SKM-1 (cell line): ENCODE measurements at regions not wholly inside any gene's neighbourhood (a gene's known extent, or its start where the extent isn't known, plus 50 kb on each side); places are given as distances from the start of the nearest gene placed in this dataset.
"Not testable (repeated sequence)": the region's sequence is repeated elsewhere in the genome, so short reads cannot be mapped to it uniquely, and the experiment has no call there.

ENCODE experiments used
- DNase-seq: peaks from one replicate; lab custom pipeline; 2025; ENCODE audit not compliant: unreplicated experiment; lab: John Stamatoyannopoulos, UW

DNA sequence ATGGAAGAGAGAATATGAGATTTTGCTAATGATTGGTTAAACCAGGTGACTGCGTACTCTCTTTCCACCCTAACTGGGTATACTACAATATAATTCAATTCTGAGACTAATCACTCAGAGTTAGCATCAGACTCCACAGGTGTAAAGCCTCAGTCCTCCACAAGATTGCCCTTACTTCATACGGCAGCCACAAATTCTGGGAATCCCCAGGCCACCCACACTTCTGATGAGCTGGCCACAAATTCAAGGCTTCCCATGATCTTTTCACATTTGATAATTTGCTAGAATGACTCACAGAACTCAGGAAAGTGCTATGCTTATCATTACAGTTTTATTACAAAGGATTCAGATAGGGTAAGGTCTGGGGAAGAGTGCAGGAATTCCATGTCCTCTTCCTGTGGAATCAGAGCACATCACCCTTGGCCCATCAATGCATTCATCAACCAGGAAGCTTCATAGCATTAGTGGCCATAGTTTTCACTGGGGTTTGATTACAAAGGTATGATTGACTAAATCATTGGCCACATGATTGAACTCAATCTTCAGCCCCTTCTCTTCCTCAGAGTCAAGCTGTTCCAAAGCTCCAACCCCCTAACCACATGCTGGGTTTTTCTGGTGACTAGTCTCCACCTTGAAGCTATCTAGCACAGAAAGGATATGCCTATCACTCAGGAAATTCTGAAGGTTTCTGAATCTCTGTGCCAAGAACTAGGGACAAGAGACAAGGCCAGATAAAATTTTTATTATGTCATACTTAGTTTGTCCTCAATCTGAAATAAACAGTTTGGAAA, 131.7 kb downstream of the HHIPL2 start:
- DNase-seq = no peak

DNA sequence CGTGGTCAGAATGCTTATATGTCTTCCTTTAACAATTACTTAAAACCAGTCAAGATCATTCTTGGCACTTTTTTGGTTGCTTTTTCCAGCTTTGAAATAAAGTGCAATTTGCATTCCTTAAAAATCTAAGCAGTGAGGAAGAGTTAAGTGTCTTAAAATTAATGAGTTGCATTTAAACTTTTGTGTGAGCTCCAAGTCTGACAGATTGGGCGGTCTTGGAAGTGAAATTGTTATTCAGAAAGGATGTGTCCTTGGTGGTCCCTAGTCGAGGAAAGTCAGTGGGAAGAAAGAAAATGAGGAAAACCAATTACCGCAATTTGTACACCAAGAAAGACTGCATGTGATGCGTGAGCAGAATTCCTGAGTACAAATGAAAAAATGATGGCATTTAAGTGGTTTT, 132.5 kb downstream of the HHIPL2 start:
- no peak for DNase-seq

DNA sequence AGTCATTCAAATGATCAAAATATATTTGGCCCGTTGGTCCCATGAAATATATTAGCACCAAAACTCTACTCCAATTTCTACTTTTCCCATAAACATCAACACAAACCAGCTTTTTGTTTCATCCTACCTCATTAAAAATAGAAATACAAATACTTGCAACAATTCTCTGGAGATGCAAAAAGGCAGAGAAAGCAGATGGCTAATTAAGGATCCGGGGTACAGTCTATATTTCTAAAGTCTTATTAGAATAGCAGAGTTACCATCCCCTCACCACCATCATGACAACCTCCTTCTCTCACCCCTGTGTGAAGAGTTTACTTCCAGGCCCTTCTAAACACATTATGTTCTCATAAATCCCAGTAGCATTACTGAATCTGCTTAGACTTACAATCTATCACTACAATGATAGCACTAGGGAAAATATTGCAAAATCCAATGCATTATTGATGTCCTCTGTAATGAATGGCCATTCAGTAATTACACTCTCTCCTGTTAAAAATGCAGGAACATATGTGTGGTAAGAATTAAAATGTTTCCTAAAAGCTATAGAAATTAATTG, 133.8 kb downstream of the HHIPL2 start:
- no peak for DNase-seq

DNA sequence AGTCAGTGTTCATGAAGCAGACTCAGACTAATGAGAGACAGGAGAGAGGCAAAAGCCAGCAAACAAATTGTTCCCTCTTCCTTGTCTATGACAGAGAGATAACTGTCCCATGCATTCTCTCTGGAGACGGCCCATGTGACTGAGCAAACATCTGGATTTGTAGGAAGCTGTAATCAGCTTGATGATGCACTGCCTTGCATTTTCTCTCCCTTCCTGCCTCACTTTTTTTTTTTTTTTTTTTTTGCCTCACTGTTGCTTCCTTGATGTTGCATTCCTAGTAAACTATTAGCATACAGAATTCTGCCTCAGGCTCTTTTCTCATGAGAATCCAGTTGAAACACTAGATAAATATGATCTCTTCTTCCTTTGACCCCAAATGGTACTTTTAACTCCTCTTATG, 134.5 kb downstream of the HHIPL2 start:
- DNase-seq = no peak

DNA sequence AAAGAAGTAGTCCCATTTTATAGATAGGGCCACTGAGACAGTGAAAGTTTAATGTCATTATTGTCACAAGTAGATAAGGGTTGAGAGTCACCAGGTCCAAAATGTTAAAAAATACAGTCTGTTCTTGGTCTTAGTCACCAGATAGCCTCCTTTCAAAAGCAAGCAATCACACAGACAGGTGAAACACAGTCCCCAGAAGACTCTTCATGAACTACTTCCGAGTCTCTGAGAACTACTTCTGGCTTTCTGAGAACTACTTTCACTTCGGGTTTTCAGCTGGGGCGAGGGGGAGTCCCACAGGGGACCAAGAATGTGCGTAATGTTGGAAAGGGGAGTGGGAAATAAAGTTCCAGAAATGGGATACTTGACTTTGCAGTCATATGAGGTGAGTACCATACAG, 143.2 kb downstream of the HHIPL2 start:
- no peak for DNase-seq

DNA sequence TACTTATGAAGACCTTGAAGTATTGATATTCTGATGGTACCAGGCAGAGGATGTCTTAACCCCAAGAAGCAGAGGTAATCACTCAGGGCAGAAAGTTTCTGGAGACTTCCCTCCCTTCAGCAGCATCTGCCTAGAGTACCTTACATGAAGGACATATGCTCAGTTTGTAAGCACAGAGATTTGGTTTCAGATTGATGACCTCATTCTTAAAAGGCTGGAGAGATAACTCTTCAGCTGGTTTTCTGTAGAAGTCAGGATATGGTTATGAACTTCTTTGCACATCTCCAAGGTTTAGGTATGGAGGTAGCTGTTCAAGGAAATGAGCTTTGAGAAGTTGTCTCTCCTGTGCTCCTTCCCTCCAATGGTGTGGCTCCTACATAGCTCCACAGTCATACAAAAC, 148.7 kb downstream of the HHIPL2 start:
- no peak for DNase-seq

DNA sequence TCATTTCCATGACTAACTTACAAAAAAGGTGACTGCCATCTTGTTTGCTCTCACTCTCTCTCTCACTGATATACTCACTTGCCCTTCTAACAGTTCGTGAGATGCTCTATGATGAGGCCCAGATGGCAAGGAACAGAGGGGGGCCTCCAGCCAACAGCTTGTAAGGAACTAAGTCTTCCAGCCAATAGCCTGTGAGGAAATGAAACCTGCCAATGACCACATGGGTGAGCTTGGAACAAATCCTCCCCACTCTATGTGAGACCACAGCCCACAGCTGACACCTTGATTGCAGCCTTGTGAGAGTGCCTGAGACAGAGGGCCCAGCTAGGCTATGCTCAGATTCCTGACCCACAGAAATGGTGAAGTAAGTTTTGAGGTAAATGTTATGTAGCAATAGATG, 153.7 kb downstream of the HHIPL2 start:
- DNase-seq = no peak

DNA sequence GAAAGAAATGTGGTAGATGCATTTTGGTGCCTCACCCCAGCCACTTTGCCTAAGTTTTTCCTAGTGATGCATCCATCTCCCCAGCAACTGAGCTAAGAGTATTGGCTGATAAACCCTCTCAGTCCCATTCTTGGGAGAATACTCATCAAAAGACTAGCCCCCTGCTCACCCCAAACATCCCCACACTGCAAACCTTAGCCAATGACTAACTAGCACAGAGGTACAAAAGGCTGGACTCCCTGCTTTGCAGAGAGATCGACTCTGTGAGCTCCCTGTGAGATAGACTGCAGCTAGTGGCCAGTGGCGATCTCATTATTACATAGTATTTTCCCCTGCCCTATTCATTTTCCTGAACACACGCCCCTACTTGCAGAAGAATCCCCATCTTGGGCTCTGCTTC, 155.3 kb downstream of the HHIPL2 start:
- no peak for DNase-seq

DNA sequence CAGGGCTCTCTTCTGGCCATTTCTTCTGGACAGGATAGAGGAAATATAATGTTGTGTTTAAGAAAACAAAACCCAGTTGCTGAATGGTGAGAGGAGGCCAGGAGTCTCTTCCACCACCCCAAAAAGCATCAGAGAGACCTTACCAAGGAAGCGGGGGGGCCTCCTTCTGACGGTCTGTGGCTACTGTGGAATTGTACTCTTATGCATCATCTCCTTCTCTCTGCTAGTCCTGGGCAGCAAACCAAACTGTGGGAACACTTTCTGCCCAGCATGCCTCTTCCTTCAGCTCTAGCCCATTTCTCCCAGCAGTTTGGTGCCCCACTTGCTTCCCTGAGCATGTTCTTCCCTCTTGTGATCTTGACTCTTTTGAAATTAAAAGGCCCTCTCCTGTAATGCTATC, 157.7 kb downstream of the HHIPL2 start:
- no peak for DNase-seq

DNA sequence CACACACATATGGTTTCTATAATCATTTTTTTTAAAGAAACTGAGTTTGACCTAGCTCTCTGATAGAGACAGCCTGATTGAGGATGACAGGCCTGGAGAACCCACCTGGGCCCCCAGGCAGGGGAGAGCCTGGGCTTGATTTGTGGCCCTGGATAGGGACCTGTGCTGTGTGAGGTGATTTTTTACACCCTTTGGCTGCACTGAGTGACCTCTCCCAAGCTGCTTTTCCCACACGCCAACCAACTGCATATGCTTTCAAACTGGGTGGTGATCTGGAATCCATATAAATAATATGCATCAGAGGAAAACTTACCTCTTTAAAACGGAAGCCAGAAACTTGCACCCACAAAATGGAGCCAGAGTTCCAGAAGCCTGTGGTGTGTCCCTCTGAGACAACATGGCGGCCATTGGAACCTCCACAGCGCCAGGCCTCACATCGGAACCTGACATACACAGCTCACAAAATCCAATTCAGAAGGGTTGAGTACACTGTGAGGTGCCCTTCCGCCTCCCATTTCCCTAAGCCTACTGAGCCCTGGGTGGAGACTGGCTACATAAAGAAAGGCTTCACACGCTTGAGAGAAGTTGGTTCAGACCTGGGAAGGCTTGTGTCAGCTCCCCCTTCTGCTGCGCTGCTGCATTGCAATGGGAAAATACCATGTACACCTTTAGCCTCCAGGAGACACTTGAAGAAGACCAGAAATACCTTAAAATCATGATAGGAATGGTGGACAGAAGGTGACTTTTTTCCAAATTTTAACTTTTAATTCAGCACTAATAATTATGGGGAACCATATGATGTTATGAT, 160.7 kb downstream of the HHIPL2 start:
- no peak for DNase-seq

DNA sequence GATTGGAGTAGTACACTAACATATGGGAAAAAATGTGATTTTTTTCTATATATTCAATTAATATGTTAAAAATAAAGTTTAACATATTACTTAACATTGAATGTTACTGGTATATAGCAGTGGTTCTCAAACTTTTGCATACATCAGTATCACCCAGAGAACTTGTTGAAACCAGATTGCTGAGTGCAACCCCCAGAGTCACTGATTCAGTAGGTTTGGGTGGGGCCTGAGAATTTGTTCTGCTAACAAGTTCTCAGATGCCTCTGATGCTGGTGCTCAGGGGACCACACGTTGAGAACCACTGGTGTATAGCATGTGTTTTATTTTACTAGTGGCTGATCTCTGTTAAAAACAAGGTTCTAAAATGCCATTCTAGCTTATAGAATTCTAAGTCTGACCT, 161.9 kb downstream of the HHIPL2 start:
- no peak for DNase-seq

DNA sequence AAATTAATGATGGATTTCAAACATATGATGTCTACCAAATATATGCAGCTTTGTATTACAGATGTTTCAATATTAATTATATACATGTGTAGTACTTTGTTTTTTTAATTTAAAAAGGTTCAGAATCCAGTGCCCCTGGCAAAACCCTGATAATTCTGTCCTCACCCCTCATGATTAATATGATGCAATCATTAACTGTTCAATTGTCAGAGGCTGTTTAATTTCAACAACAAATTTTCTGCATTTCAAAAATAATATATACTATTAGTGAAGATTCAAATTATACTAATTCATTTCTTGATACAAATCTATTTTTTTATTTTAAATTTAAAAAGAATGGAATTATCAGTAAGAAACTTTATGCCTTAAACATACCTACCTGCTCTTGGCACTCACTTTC, 162.6 kb downstream of the HHIPL2 start:
- DNase-seq = no peak

DNA sequence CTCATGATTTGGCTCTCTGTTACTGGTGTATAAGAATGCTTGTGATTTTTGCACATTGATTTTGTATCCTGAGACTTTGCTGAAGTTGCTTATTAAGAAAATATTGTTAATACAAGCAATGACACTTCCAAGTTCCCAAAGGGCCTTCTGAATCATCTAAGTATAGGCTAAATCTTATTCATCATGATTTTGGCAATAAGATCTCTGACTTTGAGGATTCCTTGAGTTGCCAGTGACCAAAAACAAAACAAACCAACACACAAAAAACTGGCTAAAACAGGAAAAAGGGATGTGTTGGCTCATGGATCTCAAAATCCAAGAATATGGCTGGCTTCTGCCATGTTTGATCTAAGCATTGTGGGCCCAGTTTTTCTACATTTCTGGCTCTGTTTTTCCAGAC, 163.4 kb downstream of the HHIPL2 start:
- no peak for DNase-seq

DNA sequence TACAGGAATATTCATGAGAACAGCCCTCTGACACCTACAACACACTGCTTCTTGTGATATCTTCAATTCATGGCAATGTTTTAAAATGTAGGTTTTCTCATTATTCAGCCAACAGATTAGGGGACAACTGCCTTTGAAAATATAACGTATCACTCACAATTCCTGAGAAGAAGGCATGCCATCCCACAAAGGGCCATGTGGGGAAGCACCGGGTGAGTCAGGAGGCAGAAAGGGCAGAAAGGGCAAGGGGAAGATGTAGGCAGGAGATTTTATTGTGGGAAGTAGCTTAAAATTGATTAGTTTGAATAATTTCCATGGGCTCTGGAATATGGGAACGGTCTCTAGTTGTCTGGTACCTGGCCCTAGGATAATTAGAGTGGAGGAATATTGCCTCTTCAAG, 165.7 kb downstream of the HHIPL2 start:
- no peak for DNase-seq

DNA sequence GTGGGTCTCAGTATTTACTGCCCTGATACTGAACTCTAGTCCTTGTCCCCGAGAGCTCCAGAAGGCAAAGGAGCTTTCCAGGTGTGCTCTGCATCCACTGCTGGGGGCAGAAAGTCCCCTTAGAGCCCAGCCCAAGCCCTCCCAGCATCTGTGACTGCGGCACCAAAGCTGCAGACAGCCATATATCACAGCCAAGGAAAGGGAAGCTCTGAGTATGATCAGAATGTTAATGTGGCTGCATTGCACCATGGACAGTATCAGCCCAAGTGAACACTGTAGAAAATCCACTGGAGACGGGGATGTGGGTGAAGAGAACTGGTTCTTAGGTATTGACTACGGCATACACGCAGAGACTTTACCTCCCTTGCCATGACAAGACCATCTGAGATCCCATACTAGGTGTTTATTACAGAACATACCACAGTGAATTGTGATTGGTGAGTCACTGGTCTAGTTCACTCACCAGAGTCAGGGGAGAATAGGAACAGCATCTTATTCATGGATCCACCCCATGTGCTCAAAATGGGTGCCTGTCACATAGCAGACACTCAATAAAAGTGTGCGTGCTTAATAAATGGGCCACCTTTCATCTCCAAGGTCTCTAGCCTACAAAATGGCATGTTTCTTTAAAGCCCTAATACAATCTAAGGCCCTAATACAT, 170.3 kb downstream of the HHIPL2 start:
- no peak for DNase-seq

DNA sequence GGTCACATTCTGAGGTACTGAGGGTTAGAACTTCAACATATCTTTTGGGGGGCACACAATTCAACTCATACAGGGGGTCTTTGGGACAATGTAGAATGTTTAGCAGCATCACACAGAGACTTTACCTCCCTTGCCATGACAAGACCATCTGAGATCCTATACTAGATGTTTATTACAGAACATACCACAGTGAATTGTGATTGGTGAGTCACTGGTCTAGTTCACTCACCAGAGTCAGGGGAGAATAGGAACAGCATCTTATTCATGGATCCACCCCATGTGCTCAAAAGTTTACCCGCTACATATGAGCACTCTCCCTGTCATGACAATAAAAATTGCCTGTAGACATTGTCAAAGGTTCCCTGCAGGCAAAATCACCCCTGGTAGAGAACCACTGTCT, 171.1 kb downstream of the HHIPL2 start:
- not testable (repeated sequence) for DNase-seq

DNA sequence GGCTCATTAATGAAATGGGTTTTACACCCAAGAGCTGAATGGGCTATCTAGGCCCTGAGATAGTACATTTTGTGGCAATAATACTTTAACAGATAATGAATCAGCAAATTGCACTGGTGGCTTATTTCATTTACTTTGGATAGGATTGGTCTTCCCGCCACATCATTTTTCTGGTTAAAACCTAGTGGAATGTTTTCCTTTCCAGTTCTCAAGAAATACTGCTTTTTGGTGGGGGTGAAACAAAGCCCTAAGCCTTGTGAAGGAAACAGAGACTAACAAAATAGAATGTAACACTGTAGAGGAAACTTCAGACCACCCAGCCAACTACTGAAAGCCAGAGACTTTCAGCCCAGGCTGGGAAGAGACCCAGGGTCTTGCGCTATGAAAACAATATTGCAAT, 172.2 kb downstream of the HHIPL2 start:
- no peak for DNase-seq

DNA sequence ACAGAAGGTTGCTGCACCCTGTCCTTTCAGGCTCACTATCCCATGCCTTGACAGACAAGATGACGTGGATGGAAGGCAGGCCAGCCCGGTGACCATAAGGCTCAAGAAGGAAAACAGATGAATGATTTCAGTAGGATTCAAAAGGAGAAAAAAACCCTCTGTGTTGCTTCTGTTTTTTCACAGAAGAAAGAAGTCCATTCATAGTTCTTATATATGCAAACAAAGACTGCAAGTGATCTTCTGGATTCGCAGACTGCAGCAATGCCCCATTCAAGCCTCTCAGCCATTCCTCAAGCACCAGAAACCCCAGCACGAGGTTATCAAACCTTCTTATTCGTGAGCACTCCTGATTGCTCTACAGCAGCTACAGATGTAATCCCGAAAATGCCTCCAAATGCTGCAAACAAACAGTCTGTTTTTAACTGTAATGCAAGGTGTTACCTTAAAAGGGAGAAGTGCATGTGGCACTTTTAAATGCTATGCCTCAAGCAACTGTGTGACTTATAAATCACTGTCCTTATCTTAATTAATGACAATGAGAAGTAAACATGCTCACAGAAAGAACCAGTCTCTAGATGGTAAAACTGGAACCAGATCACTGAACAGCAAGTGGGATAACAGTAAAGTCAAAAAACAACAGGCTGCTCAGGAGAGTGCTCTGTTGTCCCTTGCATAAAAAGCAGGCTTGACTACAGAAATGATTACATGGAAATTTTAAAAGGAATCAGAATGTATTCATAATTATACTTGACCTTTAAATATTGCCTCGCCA, 173.9 kb downstream of the HHIPL2 start:
- DNase-seq = no peak

DNA sequence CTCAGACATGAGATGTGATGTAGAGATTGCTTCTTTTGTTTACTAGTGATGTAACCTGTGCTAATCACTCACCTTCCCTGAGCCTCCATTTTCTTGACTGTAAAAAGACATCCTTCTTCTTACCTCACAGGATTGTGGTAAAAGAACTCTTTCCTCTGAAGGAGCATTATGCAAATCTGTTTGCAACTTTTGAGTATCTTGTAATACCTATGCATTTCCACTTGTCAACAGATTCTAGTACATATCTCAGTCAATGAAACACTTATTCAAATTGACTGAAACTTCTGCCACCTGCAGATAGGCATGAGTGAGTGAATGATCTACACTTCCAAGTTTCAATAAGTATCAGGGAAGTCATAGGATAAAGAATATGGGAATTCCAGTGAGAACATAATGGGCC, 174.7 kb downstream of the HHIPL2 start:
- DNase-seq = no peak

DNA sequence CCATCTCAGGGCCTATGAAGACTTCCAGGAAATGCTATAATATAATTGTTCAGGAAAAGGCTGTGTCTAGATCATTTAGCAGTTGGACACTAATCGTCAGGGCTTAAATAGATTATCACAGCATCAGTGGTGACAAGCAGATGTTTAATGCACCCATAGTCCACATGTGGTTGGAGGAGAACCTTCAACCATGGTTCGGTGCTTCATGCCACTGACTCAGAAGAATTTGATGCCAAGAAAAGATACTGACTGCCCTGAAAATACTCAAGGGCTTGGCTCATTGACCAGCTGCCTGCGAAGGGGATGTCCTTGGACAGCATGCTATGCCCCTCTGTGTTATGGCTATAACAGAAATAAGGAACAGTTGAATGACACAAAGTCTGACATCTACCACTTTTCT, 175.7 kb downstream of the HHIPL2 start:
- DNase-seq = no peak
